ENCODE measurements at regions not wholly inside any gene's neighbourhood (a gene's known extent, or its start where the extent isn't known, plus 50 kb on each side); places are given as distances from the start of the nearest gene placed in this dataset.

DNA sequence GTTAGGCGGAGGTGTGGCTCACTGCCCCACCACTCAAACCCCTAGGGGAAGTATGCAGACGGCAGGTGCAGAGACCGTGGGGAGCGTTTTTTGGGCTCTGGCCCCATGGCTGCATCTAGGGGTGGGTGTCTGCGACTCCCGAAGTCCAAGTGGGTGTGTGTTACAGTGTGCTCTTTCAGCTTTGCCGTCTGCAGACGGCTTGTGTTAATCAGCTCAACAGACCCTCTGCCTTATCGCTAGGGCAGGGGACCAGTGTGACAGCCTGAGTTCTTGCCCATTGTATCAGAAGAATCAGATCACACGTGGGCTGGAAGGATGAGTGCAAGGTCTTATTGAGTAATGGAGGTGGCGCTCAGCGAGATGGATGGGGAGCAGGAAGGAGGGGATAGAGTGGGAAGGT, 162.8 kb downstream of the ENC1 start:
- no peak for DNase-seq (ENCODE audit: extremely low spot score)
- 89% methylated on average over 12 of the region's 12 CpGs for WGBS
- Histone ChIP-seq H3K4me1 (ENCODE audit: insufficient read depth) (no peaks in the 10 kb centered on the region), H3K27ac (ENCODE audit: low read depth) (no peak overlapping the region), H3K36me3 (ENCODE audit: insufficient read depth) (no peaks in the 10 kb centered on the region), H3K4me3 (ENCODE audit: low read depth, low read length) (no peak overlapping the region)

DNA sequence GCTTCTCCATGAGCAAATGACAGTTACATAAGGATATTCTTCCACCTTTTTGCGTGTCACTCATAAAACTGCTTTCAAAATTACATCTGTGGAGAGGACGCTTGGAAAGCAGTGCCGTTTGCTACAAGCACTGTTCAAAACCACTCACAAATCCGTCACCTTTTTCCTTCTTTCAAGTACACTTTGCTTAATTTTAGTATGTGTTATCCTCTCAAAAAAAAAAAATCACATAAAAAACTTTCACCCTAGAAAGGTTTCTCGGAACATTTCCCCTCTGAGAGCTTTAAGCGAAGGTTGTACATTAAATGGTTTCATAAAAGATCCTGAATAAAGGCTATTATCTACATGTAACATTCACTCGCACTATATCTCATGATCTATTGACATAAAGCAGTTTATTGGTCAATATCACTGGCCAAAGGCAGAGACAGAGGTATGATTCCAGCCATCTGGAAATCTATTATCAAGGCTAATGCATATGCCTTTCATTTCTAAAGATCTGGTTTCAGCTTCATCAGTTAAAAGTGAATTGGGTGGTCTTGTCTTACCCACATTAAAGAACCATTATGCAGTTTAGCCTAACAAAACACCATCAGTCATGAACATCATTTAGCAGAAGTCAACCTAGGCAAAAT, 163.6 kb downstream of the ENC1 start:
- Histone ChIP-seq H3K36me3 (ENCODE audit: insufficient read depth) (no peaks in the 10 kb centered on the region), H3K4me1 (ENCODE audit: insufficient read depth) (no peaks in the 10 kb centered on the region), H3K4me3 (ENCODE audit: low read depth, low read length) (no peak overlapping the region), H3K27ac (ENCODE audit: low read depth) (no peak overlapping the region)
- no peak for DNase-seq (ENCODE audit: extremely low spot score)
- 81% methylated on average over 7 of the region's 7 CpGs for WGBS

DNA sequence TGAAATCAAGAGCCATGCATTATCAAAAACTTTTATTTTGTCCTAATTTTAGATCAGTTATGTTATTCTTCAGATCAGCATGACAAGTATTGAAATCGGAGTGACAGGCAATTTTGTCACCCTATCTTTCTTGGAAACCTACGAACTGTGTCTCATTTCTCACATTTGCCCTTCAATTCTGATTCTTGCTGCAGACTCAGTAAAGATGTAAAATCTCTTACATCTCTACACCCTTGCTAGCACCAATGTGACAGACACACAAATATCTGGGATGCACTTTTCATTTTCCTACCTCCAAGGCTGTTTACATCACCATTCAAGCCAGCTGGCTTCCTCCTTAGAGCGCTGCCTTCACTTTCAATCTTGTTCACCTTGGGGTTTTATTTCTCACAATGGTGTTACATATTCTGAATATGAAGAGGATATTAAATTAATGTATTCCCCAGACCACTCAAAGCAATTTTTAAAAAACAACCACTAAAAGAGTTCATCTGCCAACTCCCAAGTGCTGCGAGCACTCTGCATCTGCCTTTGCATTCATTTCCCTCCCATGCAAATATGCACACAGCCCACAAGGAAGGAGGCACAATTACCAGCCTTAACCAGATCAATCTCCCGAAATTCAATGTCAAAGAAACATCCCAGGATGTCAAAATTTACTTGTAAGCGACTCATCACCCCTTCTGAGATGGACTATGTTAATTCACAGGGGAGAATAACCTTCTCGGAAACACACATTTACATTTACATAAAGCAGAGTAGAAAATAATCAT, 164.3 kb downstream of the ENC1 start:
- Histone ChIP-seq H3K27ac (ENCODE audit: low read depth) (no peak overlapping the region), H3K36me3 (ENCODE audit: insufficient read depth) (no peaks in the 10 kb centered on the region), H3K4me3 (ENCODE audit: low read depth, low read length) (no peak overlapping the region), H3K4me1 (ENCODE audit: insufficient read depth) (no peaks in the 10 kb centered on the region)
- no peak for DNase-seq (ENCODE audit: extremely low spot score)
- 82% methylated on average over 7 of the region's 7 CpGs for WGBS

DNA sequence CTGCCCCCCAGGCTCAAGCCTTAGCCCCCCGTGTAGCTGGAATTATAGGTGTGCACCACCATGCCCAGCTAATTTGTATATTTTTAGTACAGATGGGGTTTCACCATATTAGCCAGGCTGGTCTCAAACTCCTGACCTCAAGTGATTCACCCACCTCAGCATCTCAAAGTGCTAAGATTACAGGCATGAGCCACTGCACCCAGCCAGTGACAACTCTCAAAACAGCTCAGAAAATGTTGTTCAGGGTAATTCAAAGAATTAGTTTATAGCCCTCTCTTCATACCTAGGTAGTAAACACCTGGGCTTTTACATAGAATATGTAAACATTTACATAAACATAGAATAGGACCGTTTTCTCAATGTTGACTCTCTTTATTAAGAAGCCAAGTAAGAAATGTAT, 168.7 kb downstream of the ENC1 start:
- DNase-seq (ENCODE audit: extremely low spot score), result no peak
- WGBS, result 78% methylated on average over 2 of the region's 2 CpGs
- Histone ChIP-seq H3K4me3 (ENCODE audit: low read depth, low read length) (no peak overlapping the region), H3K27ac (ENCODE audit: low read depth) (no peak overlapping the region), H3K4me1 (ENCODE audit: insufficient read depth) (no peaks in the 10 kb centered on the region), H3K36me3 (ENCODE audit: insufficient read depth) (no peaks in the 10 kb centered on the region)

DNA sequence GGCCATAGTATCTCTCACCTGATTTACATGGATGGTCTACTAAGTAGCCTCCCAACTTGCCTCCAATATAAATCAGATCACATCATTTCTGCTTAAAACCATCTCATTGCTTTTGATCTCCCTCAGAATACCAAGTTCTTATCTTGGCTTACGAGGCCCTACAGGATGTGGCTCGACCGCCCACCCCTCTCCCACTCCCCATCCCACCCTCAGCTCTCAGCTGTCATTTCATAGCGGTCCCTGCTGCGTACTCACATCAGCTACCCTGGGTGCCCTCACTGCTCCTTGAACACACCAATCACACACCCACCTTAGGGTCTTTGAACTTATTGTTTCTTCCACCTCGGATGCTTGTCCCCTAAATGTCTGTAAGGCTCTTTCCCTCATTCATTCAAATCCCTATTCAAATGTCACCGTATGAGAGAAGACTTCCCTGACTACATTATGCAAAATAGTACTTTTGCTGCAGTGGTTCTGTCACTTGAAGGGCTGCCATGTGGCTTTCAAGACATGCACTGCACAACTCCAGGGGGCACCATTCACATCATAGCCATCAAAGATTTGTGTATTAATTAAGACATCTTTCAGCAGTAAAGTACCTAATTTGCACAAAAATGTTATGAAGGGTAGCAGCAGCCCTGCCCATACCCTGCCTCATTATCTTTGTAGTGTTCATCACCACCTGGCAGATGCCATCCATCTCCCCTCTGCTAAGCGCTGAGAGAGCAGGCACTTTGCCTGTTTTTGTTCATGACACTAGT, 171.1 kb downstream of the ENC1 start:
- H3K36me3 ChIP-seq (ENCODE audit: insufficient read depth), result no peaks in the 10 kb centered on the region
- H3K4me1 ChIP-seq (ENCODE audit: insufficient read depth), result no peaks in the 10 kb centered on the region
- WGBS, result 80% methylated on average over 8 of the region's 8 CpGs
- no peak for DNase-seq (ENCODE audit: extremely low spot score)
- H3K4me3 ChIP-seq (ENCODE audit: low read depth, low read length), result no peak overlapping the region
- no peak overlapping the region for H3K27ac ChIP-seq (ENCODE audit: low read depth)

DNA sequence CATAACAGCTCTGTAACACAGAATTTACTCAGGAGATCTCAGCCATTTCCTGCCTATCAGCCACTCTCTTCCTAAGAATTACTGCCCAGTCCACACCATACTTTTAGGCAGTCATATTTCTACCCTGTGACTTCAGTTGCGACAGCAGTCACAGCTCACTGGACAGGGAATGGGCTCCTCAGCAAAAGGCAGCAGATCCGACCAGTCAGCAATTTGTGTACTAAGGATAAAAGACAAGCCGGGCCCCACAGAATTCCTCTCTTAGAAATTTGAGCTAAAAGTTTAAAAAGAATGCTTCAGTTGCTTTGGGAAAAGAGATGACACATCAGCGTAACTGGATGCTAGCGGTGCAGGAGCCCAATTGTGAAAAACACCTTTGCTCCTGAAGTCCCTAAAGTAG, 172.1 kb downstream of the ENC1 start:
- Histone ChIP-seq H3K4me1 (ENCODE audit: insufficient read depth) (no peaks in the 10 kb centered on the region), H3K4me3 (ENCODE audit: low read depth, low read length) (no peak overlapping the region), H3K36me3 (ENCODE audit: insufficient read depth) (no peaks in the 10 kb centered on the region), H3K27ac (ENCODE audit: low read depth) (no peak overlapping the region)
- whole genome bisulfite sequencing, result 95% methylated on average over 5 of the region's 5 CpGs
- DNase-seq (ENCODE audit: extremely low spot score), result no peak

DNA sequence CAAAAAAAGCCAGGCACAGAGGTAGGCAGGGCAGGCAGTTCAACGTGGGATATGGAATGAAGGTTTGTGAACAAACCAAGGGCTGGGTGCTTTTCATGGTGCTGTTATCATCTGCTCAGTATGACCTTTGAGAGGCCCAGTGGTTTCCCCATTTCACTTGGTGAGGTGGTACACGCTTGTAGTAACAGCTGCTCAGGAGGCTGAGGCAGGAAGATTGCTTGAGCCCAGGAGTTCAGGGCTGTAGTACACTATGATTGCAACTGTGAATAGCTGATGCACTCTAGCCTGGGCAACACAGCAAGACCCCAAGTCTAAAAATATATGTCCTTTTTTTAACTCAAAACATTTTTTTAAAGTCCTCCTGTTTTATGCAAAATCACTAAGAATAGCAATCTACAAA, 174.8 kb downstream of the ENC1 start:
- Histone ChIP-seq H3K4me3 (ENCODE audit: low read depth, low read length) (no peak overlapping the region), H3K4me1 (ENCODE audit: insufficient read depth) (no peaks in the 10 kb centered on the region), H3K36me3 (ENCODE audit: insufficient read depth) (no peaks in the 10 kb centered on the region), H3K27ac (ENCODE audit: low read depth) (no peak overlapping the region)
- DNase-seq (ENCODE audit: extremely low spot score), result no peak
- 92% methylated on average over 2 of the region's 2 CpGs for WGBS

DNA sequence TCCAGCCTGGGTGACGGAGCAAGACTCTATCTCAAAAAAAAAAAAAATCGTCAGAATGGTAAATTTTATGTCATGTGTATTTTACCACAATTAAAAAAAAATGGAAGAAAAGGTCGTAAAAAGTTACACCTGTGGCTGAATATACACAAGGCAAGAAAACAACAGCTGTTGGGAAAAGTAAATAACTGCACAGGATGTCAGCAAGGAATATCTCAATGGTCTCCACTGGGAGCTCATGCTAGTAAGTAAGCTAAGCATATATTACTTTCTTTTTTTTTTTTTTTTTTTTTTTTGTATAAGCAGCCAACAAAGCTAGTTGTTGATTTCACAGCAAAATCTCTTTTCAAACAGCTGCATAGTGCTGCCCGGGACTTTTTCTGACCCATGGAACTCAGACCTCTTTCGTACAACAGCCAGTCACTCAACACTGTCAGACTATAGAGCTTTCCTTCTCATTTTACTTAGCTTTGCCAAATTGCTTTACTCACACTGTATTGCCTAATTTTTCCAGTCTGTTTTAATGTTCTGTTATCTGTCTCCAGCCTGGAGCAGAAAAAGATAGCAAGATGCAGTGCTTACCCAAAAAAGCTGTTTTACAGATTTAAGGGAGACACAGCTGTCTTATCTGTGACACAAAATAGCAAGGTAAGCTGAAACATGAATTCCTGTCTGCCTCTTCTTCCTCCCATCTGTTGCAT, 175.9 kb downstream of the ENC1 start:
- 53% methylated on average over 5 of the region's 5 CpGs for WGBS
- no peak overlapping the region for H3K4me3 ChIP-seq (ENCODE audit: low read depth, low read length)
- no peaks in the 10 kb centered on the region for H3K4me1 ChIP-seq (ENCODE audit: insufficient read depth)
- no peak for DNase-seq (ENCODE audit: extremely low spot score)
- H3K27ac ChIP-seq (ENCODE audit: low read depth), result no peak overlapping the region
- no peaks in the 10 kb centered on the region for H3K36me3 ChIP-seq (ENCODE audit: insufficient read depth)

DNA sequence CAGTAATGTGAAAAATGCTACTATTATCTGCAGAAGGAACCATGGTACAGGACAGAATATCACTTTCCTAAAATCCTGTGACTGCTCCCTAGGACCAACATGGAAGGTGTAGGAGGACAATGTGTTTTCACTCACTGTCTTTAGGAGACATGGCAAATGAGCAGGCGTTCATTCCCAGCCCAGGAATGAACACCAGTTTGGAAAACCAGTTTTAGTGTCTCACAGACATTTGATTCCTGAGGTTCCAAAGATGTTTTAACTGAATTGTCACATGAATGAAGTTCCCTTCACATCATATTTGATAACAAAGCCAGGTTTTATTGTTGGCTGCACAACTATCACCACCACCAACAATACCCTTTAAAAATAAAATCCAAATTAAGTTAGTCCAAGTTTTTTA, 178.2 kb downstream of the ENC1 start:
- H3K36me3 ChIP-seq (ENCODE audit: insufficient read depth), result no peaks in the 10 kb centered on the region
- no peak overlapping the region for H3K27ac ChIP-seq (ENCODE audit: low read depth)
- H3K4me1 ChIP-seq (ENCODE audit: insufficient read depth), result no peaks in the 10 kb centered on the region
- 89% methylated on average over 1 of the region's 1 CpG for WGBS
- no peak overlapping the region for H3K4me3 ChIP-seq (ENCODE audit: low read depth, low read length)
- no peak for DNase-seq (ENCODE audit: extremely low spot score)

DNA sequence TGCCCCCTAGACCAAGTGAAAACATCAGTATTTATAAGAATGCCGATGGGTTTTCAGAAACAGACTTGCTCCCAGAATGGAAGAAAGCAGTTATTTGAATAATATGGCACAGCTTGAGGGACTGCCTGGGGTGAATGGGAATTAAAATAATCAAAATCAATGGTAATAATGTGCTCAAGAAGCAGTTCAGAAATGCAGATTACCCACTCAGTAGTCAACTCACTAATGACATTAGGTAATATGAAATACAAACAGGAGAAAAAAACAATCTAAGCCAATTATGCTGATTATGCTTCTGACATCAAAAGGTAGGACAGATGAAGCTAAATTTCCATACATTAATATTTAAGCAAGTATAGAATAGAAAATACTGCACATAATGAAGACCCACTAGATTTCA, 179.3 kb downstream of the ENC1 start:
- no peak overlapping the region for H3K4me3 ChIP-seq (ENCODE audit: low read depth, low read length)
- 93% methylated on average over 1 of the region's 1 CpG for WGBS
- DNase-seq (ENCODE audit: extremely low spot score), result no peak

DNA sequence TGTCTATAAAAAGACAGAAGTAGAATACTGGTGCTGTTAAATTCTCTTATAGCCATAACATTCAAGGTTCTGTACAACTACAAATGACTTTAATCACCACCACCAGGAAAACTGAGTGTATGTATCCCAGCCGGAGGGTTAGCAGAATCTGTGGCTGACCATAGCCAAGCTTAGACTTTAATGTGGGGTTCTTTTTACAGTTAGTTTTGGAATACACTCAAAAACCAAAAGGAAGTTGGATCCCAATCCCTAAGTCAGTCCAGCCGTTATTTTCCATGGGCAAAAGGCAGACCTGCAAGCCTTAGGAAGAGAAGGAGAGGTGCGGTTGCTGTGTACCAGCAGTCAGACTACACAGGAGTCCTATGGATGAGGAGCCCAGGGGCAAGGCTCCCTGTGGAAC, 179.8 kb downstream of the ENC1 start:
- Histone ChIP-seq H3K27ac (ENCODE audit: low read depth) (no peak overlapping the region), H3K36me3 (ENCODE audit: insufficient read depth) (no peaks in the 10 kb centered on the region), H3K4me3 (ENCODE audit: low read depth, low read length) (no peak overlapping the region), H3K4me1 (ENCODE audit: insufficient read depth) (no peaks in the 10 kb centered on the region)
- 68% methylated on average over 3 of the region's 3 CpGs for WGBS
- no peak for DNase-seq (ENCODE audit: extremely low spot score)

More for the DNA sequence above, 179.3 kb downstream of the ENC1 start:
- Histone ChIP-seq H3K27ac (ENCODE audit: low read depth) (no peak overlapping the region), H3K36me3 (ENCODE audit: insufficient read depth) (no peaks in the 10 kb centered on the region), H3K4me1 (ENCODE audit: insufficient read depth) (no peaks in the 10 kb centered on the region)

DNA sequence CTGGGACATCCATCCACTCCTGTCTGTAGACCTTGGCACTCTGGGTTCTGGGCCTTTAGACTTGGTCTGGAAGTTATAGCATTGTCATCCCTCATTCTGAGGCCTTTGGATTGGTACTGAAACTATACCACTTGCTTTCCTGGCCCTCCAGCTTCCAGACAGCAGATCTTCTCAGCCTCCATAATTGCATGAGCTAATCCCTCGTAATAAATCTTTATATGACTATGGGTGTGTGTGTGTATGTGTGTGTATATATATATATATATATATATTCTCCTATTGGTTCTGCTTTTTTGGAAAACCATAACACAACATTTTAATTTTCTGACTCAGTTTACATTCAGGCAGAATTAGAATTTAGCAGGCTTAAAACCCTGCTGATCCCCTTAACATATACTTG, 180.5 kb downstream of the ENC1 start:
- no peak for DNase-seq (ENCODE audit: extremely low spot score)
- no peak overlapping the region for H3K4me3 ChIP-seq (ENCODE audit: low read depth, low read length)
- H3K27ac ChIP-seq (ENCODE audit: low read depth), result no peak overlapping the region
- no peaks in the 10 kb centered on the region for H3K4me1 ChIP-seq (ENCODE audit: insufficient read depth)
- H3K36me3 ChIP-seq (ENCODE audit: insufficient read depth), result no peaks in the 10 kb centered on the region
- WGBS, result 95% methylated on average over 1 of the region's 1 CpG

DNA sequence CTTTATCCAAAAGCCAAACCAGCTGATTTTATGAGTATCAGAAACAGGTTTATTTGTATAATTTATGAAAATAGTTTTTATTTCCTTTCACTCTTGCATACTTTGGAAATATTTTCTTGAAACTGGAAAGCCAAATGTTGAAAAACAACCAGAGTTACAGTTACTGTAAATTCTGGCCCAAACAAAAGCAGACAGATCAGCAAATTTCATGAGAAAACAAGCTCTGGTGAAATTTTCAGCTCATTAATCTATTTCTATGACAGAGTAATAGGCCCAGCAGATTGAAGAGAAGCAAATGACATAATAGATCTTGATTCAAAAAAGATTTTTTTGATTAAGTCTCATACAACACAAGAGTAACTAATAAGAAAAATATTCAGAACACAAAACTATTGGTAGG, 182.7 kb downstream of the ENC1 start:
- Histone ChIP-seq H3K4me1 (ENCODE audit: insufficient read depth) (no peaks in the 10 kb centered on the region), H3K36me3 (ENCODE audit: insufficient read depth) (no peaks in the 10 kb centered on the region), H3K4me3 (ENCODE audit: low read depth, low read length) (no peak overlapping the region), H3K27ac (ENCODE audit: low read depth) (no peak overlapping the region)
- no peak for DNase-seq (ENCODE audit: extremely low spot score)
